HCT116 (cell line): ENCODE measurements at regions not wholly inside any gene's neighbourhood (a gene's known extent, or its start where the extent isn't known, plus 50 kb on each side); places are given as distances from the start of the nearest gene placed in this dataset.

Experiments
- ATAC-seq: fragments of 200-7000 bp; cut with Tn5 transposase; 2 replicates; pipeline ENCODE4 v1.9.1; 2020; ENCODE audit warnings: mild to moderate bottlenecking, moderate library complexity
- BruUV-seq: library from RNA; stranded (reverse); fragments of 400-500 nt; replicated peaks from 2 replicates; lab custom pipeline; 2021; lab: Mats Ljungman, UMichigan
- CTCF ChIA-PET: fragments of 300-600 bp; sonication (Branson Sonifier 250); formaldehyde crosslinking; loops from one replicate; lab custom pipeline; 2021; ENCODE audit warnings: antibody characterized with exemption; lab: Charles Lee
- POLR2A ChIA-PET: fragments of 300-600, 350-600 bp; sonication (Branson Sonifier 250); formaldehyde crosslinking; loops from one replicate; lab custom pipeline; 2021; ENCODE audit warnings: antibody characterized with exemption; lab: Charles Lee
- RAD21 ChIA-PET, 2 experiments: fragments of 300-600 bp; sonication (Branson Sonifier 250); formaldehyde crosslinking; loops; one replicate each; lab custom pipeline; 2023; ENCODE audit warnings: low total read pairs in 2 of 2; ENCODE audit not compliant: uncharacterized antibody in 2 of 2, unreplicated experiment in 2 of 2, low non-redundant PET in 1 of 2; lab: Charles Lee
- DNase-seq: peaks from one replicate; pipeline ENCODE4 v3.0.0-alpha.2; 2010; ENCODE audit warnings: low read depth, low spot score
- H2AFZ ChIP-seq: fragments of 200-600 bp; shearing (Covaris generic), sonication (generic); 2 replicates; pipeline ENCODE4 v1.6.1; 2017; ENCODE audit warnings: low read depth, mixed run types, mixed read lengths, antibody characterized with exemption, low read length; ENCODE audit not compliant: poor library complexity, severe bottlenecking
- H3K27ac ChIP-seq: 2 replicates; pipeline ENCODE4 v1.5.1; 2012; ENCODE audit warnings: low read depth, low read length
- H3K27me3 ChIP-seq: fragments of 200-600 bp; sonication (generic); 2 replicates; pipeline ENCODE4 v1.6.1; 2016; ENCODE audit warnings: mixed run types, low read length, mixed read lengths; ENCODE audit not compliant: insufficient read depth
- H3K36me3 ChIP-seq, 2 experiments: fragments of 200-500 bp in 1 of 2; fragments of 200-600 bp in 1 of 2; sonication (Bioruptor generic) in 1 of 2; sonication (generic) in 1 of 2; 2 replicates each; pipeline versions ENCODE4 v1.5.1 to v1.6.1; 2014 to 2016; ENCODE audit warnings: low read length in 2 of 2, inconsistent platforms in 1 of 2, mixed read lengths in 1 of 2, mixed run types in 1 of 2; ENCODE audit not compliant: insufficient read depth in 2 of 2, control insufficient read depth in 1 of 2
- H3K4me1 ChIP-seq, 2 experiments: fragments of 200-600 bp in 1 of 2; sonication (generic) in 1 of 2; 2 replicates each; pipeline versions ENCODE4 v1.5.1 to v1.6.1; 2012 to 2017; ENCODE audit warnings: low read length in 2 of 2, inconsistent platforms in 1 of 2, mild to moderate bottlenecking in 1 of 2, mixed read lengths in 1 of 2, mixed run types in 1 of 2, moderate library complexity in 1 of 2; ENCODE audit not compliant: insufficient read depth in 2 of 2, control insufficient read depth in 1 of 2
- H3K4me2 ChIP-seq: fragments of 200-600 bp; sonication (generic); 2 replicates; pipeline ENCODE4 v1.6.1; 2017; ENCODE audit warnings: mixed run types, low read length, mixed read lengths
- H3K4me3 ChIP-seq, 2 experiments: fragments of 200-600 bp in 1 of 2; sonication (generic) in 1 of 2; replicated peaks in 1 of 2; 2 replicates each; pipeline ENCODE4 v1.5.1; 2011 to 2016; ENCODE audit warnings: low read length in 2 of 2, control low read depth in 1 of 2, low read depth in 1 of 2, mild to moderate bottlenecking in 1 of 2, mixed read lengths in 1 of 2, mixed run types in 1 of 2
- H3K79me2 ChIP-seq: fragments of 200-600 bp; sonication (generic); 2 replicates; pipeline ENCODE4 v1.6.1; 2017; ENCODE audit warnings: mild to moderate bottlenecking, mixed run types, low read length, moderate library complexity, mixed read lengths; ENCODE audit not compliant: insufficient read depth
- H3K9ac ChIP-seq: fragments of 200-600 bp; sonication (generic); 2 replicates; pipeline ENCODE4 v1.6.1; 2016; ENCODE audit warnings: low read length, mixed read lengths
- H3K9me2 ChIP-seq: fragments of 200-600 bp; sonication (generic), shearing (Covaris generic); 2 replicates; pipeline ENCODE4 v1.6.1; 2017; ENCODE audit warnings: mixed run types, mild to moderate bottlenecking, moderate library complexity; ENCODE audit not compliant: insufficient read depth
- H3K9me3 ChIP-seq, 2 experiments: fragments of 200-500 bp in 1 of 2; fragments of 200-600 bp in 1 of 2; sonication (Bioruptor generic) in 1 of 2; sonication (generic) in 1 of 2; 2 replicates each; pipeline ENCODE4 v1.6.1; 2014 to 2017; ENCODE audit warnings: low read length in 2 of 2, mixed read lengths in 2 of 2, inconsistent platforms in 1 of 2, low read depth in 1 of 2, mild to moderate bottlenecking in 1 of 2, mixed run types in 1 of 2, moderate library complexity in 1 of 2; ENCODE audit not compliant: control insufficient read depth in 1 of 2, insufficient read depth in 1 of 2
- H4K20me1 ChIP-seq: fragments of 200-600 bp; sonication (generic), shearing (Covaris generic); 2 replicates; pipeline ENCODE4 v1.6.1; 2017; ENCODE audit warnings: mixed run types, mild to moderate bottlenecking, moderate library complexity; ENCODE audit not compliant: insufficient read depth
- CEBPB ChIP-seq: IDR thresholded peaks from 2 replicates; pipeline ENCODE4 v1.6.1; 2012; ENCODE audit warnings: low read depth
- EZH2 ChIP-seq: fragments of 200-600 bp; sonication (generic); IDR thresholded peaks from 2 replicates; pipeline ENCODE4 v1.6.1; 2017; ENCODE audit warnings: antibody characterized with exemption, mixed run types
- EZH2phosphoT487 ChIP-seq: fragments of 200-600 bp; IDR thresholded peaks from 2 replicates; pipeline ENCODE4 v1.6.1; 2018; ENCODE audit warnings: antibody characterized with exemption, borderline replicate concordance
- FOSL1 ChIP-seq: IDR thresholded peaks from 2 replicates; pipeline ENCODE4 v1.6.1; 2012; ENCODE audit warnings: low read depth
- RAD21 ChIP-seq: IDR thresholded peaks from 2 replicates; pipeline ENCODE4 v1.6.1; 2012; ENCODE audit warnings: low read depth, mild to moderate bottlenecking
- REST ChIP-seq: IDR thresholded peaks from 2 replicates; pipeline ENCODE4 v1.6.1; 2012; ENCODE audit warnings: low read depth
- SIN3A ChIP-seq: IDR thresholded peaks from 2 replicates; pipeline ENCODE4 v1.6.1; 2012; ENCODE audit warnings: low read depth
- SP1 ChIP-seq: IDR thresholded peaks from 2 replicates; pipeline ENCODE4 v1.6.1; 2012; ENCODE audit warnings: low read depth
- SRF ChIP-seq: IDR thresholded peaks from 2 replicates; pipeline ENCODE4 v1.6.1; 2012; ENCODE audit warnings: low read depth
- TCF7L2 ChIP-seq: IDR thresholded peaks from 2 replicates; pipeline ENCODE4 v1.7.0; 2011; ENCODE audit warnings: borderline replicate concordance, inconsistent platforms; ENCODE audit not compliant: insufficient read depth, insufficient read length; ENCODE audit errors: extremely low read depth
- intact Hi-C: fragments of 100-400 bp; cut with micrococcal nuclease; formaldehyde crosslinking; loops from 2 replicates; pipeline ENCODE4 v1.10.0; 2022
- TF ChIP-seq, protein P1 (sequence below), 3 experiments: fragments of 200-600 bp in 1 of 3; sonication (generic) in 1 of 3; IDR thresholded peaks in 2 of 3; conservative IDR thresholded peaks in 1 of 3; 2 replicates each; pipeline ENCODE4 v1.5.1; 2012 to 2017; ENCODE audit warnings: low read depth in 2 of 3, low read length in 2 of 3, antibody characterized with exemption in 1 of 3, borderline replicate concordance in 1 of 3, control low read depth in 1 of 3, mild to moderate bottlenecking in 1 of 3, mixed read lengths in 1 of 3, mixed run types in 1 of 3, moderate library complexity in 1 of 3; ENCODE audit not compliant: insufficient read depth in 1 of 3
- TF ChIP-seq, protein P2 (sequence below): IDR thresholded peaks from 2 replicates; pipeline ENCODE4 v1.6.1; 2011; ENCODE audit warnings: mild to moderate bottlenecking, low read length, moderate library complexity; ENCODE audit not compliant: insufficient replicate concordance; ENCODE audit errors: extremely low read depth

DNA sequence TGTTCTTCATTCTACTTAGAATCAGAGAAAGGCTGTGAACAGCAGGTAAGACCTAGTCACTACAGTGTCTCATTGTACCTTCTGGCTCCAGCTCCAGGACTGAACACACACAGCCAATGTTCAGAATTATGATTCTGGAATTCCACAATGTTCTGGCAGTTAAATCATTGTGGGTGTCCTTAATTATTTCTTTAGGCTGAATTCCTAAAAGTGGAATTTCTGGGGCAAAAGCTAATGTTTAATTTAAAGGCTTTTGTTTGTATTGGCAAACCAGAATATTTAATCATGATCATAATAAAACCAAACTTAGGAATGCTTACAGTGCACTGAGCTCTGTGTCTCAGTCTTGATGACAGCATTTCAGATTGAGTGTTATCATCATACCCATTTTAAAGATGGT lies 67.0 kb upstream of the FAT1 start:
- ChIA-PET CTCF (no interaction called here), POLR2A (no interaction called here), RAD21 (no interaction called here)
- no peaks in the 10 kb centered on the region for H3K36me3 ChIP-seq
- TF ChIP-seq, protein P1, sequence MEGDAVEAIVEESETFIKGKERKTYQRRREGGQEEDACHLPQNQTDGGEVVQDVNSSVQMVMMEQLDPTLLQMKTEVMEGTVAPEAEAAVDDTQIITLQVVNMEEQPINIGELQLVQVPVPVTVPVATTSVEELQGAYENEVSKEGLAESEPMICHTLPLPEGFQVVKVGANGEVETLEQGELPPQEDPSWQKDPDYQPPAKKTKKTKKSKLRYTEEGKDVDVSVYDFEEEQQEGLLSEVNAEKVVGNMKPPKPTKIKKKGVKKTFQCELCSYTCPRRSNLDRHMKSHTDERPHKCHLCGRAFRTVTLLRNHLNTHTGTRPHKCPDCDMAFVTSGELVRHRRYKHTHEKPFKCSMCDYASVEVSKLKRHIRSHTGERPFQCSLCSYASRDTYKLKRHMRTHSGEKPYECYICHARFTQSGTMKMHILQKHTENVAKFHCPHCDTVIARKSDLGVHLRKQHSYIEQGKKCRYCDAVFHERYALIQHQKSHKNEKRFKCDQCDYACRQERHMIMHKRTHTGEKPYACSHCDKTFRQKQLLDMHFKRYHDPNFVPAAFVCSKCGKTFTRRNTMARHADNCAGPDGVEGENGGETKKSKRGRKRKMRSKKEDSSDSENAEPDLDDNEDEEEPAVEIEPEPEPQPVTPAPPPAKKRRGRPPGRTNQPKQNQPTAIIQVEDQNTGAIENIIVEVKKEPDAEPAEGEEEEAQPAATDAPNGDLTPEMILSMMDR (IDR thresholded peaks at IDR 0.05 in 2 of 3, conservative IDR thresholded peaks at IDR 0.05 in 1 of 3; ENCODE audit: borderline replicate concordance in 1 of 3, insufficient read depth in 1 of 3, low read depth in 2 of 3, low read length in 2 of 3) = no peak
- TF ChIP-seq FOSL1 (no peak), EZH2phosphoT487 (no peak), SRF (no peak), SP1 (no peak), TCF7L2 (no peak), EZH2 (no peak), SIN3A (no peak), REST (no peak), RAD21 (no peak), CEBPB (no peak)
- TF ChIP-seq, protein P2, sequence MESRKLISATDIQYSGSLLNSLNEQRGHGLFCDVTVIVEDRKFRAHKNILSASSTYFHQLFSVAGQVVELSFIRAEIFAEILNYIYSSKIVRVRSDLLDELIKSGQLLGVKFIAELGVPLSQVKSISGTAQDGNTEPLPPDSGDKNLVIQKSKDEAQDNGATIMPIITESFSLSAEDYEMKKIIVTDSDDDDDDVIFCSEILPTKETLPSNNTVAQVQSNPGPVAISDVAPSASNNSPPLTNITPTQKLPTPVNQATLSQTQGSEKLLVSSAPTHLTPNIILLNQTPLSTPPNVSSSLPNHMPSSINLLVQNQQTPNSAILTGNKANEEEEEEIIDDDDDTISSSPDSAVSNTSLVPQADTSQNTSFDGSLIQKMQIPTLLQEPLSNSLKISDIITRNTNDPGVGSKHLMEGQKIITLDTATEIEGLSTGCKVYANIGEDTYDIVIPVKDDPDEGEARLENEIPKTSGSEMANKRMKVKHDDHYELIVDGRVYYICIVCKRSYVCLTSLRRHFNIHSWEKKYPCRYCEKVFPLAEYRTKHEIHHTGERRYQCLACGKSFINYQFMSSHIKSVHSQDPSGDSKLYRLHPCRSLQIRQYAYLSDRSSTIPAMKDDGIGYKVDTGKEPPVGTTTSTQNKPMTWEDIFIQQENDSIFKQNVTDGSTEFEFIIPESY = no peak
- H3K79me2 ChIP-seq = no peaks in the 10 kb centered on the region
- H3K27ac ChIP-seq = no peak overlapping the region
- H3K9me3 ChIP-seq = no peaks in the 10 kb centered on the region
- H4K20me1 ChIP-seq = no peaks in the 10 kb centered on the region
- H3K9me2 ChIP-seq = no peaks in the 10 kb centered on the region
- peaks cover 0 to 4% of the 10 kb centered on the region in 2 experiments; a peak in 1 of 4 replicates for H3K4me1 ChIP-seq
- no peak overlapping the region for H2AFZ ChIP-seq
- no peaks in the 10 kb centered on the region for H3K27me3 ChIP-seq
- H3K9ac ChIP-seq = no peak overlapping the region
- no TSS peak for BruUV-seq
- no peak for ATAC-seq
- intact Hi-C loops = no loop called here
- H3K4me2 ChIP-seq = no peak overlapping the region
- DNase-seq = no peak
- no peak overlapping the region for H3K4me3 ChIP-seq
